ENCODE measurements at regions not wholly inside any gene's neighbourhood (a gene's known extent, or its start where the extent isn't known, plus 50 kb on each side); places are given as distances from the start of the nearest gene placed in this dataset.

DNA sequence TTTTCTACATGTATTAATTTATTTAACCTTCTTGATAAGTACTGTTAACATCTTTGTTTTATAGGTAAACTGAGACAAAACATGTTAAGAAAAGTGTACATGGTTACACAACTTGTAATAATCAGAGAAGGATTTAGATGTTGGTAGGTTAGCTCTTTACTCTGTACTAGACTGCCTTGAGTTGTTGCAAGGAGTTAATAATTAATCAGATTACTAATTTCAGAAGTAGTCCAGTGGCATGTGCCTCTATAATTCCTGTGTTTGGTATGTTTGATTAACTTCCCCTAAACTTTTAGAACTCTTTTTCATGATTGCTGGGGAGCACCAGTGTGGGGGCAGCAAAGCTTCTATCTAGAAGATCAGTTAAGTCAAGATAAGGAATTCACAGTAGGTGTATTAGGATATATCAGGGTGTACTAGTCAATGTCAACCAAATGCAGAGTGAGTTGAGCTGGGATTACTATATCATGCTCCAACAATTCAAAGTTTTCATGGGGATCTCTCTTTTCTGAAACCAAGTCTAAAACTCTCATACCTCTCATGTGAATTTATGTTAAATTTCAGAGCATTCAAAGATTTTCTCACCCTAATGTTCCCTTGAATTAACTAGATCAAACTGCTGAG, 129.7 kb upstream of the AHI1 start:
- ATAC-seq (peak; percentile 62), DNase-seq (no peak)
- TF ChIP-seq, protein P1, sequence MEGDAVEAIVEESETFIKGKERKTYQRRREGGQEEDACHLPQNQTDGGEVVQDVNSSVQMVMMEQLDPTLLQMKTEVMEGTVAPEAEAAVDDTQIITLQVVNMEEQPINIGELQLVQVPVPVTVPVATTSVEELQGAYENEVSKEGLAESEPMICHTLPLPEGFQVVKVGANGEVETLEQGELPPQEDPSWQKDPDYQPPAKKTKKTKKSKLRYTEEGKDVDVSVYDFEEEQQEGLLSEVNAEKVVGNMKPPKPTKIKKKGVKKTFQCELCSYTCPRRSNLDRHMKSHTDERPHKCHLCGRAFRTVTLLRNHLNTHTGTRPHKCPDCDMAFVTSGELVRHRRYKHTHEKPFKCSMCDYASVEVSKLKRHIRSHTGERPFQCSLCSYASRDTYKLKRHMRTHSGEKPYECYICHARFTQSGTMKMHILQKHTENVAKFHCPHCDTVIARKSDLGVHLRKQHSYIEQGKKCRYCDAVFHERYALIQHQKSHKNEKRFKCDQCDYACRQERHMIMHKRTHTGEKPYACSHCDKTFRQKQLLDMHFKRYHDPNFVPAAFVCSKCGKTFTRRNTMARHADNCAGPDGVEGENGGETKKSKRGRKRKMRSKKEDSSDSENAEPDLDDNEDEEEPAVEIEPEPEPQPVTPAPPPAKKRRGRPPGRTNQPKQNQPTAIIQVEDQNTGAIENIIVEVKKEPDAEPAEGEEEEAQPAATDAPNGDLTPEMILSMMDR (IDR thresholded peaks at IDR 0.05): no peak

DNA sequence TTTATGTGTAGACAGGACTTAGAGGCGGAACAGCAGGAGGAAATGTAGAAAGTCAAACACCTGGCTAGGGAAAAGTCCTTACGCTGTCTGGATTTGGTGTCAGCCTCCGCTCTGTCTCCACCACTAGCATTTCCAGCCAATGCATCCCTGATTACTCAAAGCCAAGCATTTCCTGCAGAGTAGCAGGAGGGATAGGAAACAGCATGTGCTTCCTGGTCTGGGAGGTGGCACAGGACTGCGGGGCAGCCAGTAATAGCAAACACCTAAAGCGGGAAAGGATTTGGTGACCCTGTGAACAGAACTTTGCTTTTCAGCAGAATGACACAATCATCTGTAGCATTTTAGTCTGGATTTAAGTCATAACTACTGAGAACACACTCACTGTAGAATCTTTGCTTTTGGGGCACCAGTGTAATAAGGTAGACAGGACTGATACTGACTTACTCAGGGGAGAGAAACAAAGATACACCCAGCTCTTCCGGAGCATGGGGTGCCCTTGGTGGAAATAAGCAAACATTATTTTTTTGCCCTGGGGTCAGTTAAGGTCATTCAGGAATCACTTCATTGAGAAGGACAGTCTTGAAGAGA, 133.3 kb upstream of the AHI1 start:
- DNase-seq: peak in 1 of 4 donors; percentile 7
- intact Hi-C loops (cut with DNase I): no loop called here
- no peaks in the 10 kb centered on the region for H3K4me1 ChIP-seq
- TF ChIP-seq, protein P1 (IDR thresholded peaks at IDR 0.05): no peak
- H3K36me3 ChIP-seq: no peaks in the 10 kb centered on the region
- H3K27me3 ChIP-seq: no peaks in the 10 kb centered on the region
- peak; percentile 49 for ATAC-seq
- no peaks in the 10 kb centered on the region for H3K9me3 ChIP-seq
- no peak overlapping the region for H3K4me3 ChIP-seq
- no peak overlapping the region for H3K27ac ChIP-seq

More for the DNA sequence above, 129.7 kb upstream of the AHI1 start:
- H3K4me3 ChIP-seq: no peak overlapping the region
- H3K27ac ChIP-seq: no peak overlapping the region
- no peaks in the 10 kb centered on the region for H3K27me3 ChIP-seq
- H3K9me3 ChIP-seq: no peaks in the 10 kb centered on the region
- intact Hi-C loops (cut with DNase I): no loop called here
- no peaks in the 10 kb centered on the region for H3K36me3 ChIP-seq
- no peaks in the 10 kb centered on the region for H3K4me1 ChIP-seq

DNA sequence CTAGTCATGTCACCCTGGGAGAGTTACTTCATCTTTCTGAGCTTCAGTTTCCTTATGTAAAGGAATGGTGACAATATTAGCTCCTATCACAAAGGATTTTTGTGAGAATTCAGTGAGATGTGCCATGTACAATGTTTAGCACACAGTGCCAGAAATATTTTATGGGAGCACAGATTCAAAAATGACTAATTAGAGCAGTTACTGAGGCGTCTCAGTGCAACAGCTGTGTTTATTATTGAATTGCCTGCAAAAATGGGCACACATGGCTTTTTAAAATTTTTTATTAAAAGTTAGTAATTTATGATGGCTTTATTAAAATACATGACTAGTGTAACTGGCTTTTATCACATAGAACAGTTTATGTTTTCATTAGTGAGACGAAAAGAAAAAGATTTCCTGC, 134.3 kb upstream of the AHI1 start:
- DNase-seq (no peak), ATAC-seq (no peak)
- TF ChIP-seq, protein P1 (IDR thresholded peaks at IDR 0.05): no peak
- Histone ChIP-seq H3K27me3 (no peaks in the 10 kb centered on the region), H3K9me3 (no peaks in the 10 kb centered on the region), H3K4me3 (no peak overlapping the region), H3K36me3 (no peaks in the 10 kb centered on the region), H3K27ac (no peak overlapping the region), H3K4me1 (no peaks in the 10 kb centered on the region)
- intact Hi-C loops (cut with DNase I): no loop called here

DNA sequence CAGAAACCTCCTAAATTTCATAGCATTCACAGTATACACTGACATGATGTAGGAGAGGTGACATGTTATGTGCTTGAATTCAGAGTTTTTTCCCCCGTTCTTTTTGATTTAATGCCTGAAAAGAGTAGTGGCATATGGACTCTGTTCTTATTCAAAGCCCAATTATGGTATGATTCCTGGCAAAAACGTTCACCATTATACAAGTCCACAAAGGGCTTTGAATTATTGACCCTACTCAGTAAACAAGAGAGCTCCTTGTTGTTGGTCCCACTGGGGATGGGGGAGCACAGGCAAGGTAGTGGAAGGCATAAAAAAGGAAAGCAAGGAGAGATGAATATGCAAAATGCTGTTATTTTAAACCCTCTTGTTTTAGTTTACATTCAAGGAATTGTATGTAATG, 136.0 kb upstream of the AHI1 start:
- no peak for DNase-seq
- H3K4me1 ChIP-seq: no peaks in the 10 kb centered on the region
- ATAC-seq: no peak
- H3K36me3 ChIP-seq: no peaks in the 10 kb centered on the region
- no peak overlapping the region for H3K4me3 ChIP-seq
- TF ChIP-seq, protein P1 (IDR thresholded peaks at IDR 0.05): no peak
- H3K9me3 ChIP-seq: no peaks in the 10 kb centered on the region
- no peaks in the 10 kb centered on the region for H3K27me3 ChIP-seq
- intact Hi-C loops (cut with DNase I): no loop called here
- no peak overlapping the region for H3K27ac ChIP-seq

DNA sequence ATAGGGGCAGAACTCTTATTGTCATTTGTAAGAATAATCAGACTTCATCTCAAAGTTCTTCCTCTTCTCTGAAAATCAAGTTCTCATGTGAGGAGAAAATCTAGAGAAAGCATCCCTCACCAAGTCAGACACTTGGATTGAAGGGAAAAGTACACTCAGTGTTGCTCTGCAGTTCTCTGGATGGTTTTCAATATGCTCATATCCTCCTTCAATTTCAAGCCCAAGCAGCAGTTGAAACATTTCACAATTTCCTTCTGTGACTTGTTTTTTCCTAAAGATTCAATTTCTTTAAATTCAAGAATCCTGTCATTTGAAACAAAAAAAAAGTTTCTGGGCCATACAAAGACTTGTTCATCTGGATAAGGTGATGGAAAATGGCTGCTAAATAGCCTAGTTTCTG, 140.2 kb upstream of the AHI1 start:
- DNase-seq (no peak), ATAC-seq (no peak)
- no peak overlapping the region for H3K27ac ChIP-seq
- H3K27me3 ChIP-seq: no peaks in the 10 kb centered on the region
- H3K4me3 ChIP-seq: no peak overlapping the region
- H3K4me1 ChIP-seq: no peaks in the 10 kb centered on the region
- intact Hi-C loops (cut with DNase I): no loop called here
- TF ChIP-seq, protein P1 (IDR thresholded peaks at IDR 0.05): no peak
- no peaks in the 10 kb centered on the region for H3K36me3 ChIP-seq
- no peaks in the 10 kb centered on the region for H3K9me3 ChIP-seq

Measured in left lung (tissue), 4 donors.